Endothelial cell of umbilical vein (primary cell): ENCODE measurements at regions not wholly inside any gene's neighbourhood (a gene's known extent, or its start where the extent isn't known, plus 50 kb on each side); places are given as distances from the start of the nearest gene placed in this dataset.

Source experiments
- BruUV-seq: library from RNA; stranded (reverse); fragments of 400-500 nt; replicated peaks from 2 replicates; lab custom pipeline; 2021; lab: Mats Ljungman, UMichigan
- CTCF ChIA-PET: fragments of 300-600, 350-600 bp; sonication (Branson Sonifier 250); formaldehyde crosslinking; loops from one replicate; lab custom pipeline; 2021; ENCODE audit warnings: antibody characterized with exemption, inconsistent platforms; lab: Charles Lee
- POLR2A ChIA-PET: fragments of 300-600, 350-600 bp; sonication (Branson Sonifier 250); formaldehyde crosslinking; loops from one replicate; lab custom pipeline; 2021; ENCODE audit warnings: antibody characterized with exemption, inconsistent platforms; lab: Charles Lee
- DNase-seq: peaks from one replicate; pipeline ENCODE4 v3.0.0-alpha.2; 2011; ENCODE audit warnings: low read depth, low spot score
- FAIRE-seq: peaks from 2 replicates; lab custom pipeline; 2011; peaks lifted over from hg19 to GRCh38; lab: Jason Lieb, UNC
- H2AFZ ChIP-seq: 2 replicates; pipeline ENCODE4 v1.6.0; 2012; ENCODE audit warnings: low read depth, low read length, control low read depth, inconsistent platforms
- H3K27ac ChIP-seq: 2 replicates; pipeline ENCODE4 v1.5.1; 2011; ENCODE audit warnings: low read depth, mild to moderate bottlenecking, control low read depth, low read length, moderate library complexity; ENCODE audit not compliant: insufficient read depth
- H3K27me3 ChIP-seq, 2 experiments: 2 replicates each; pipeline versions ENCODE4 v1.6.0 to v1.6.1; 2011; ENCODE audit warnings: low read length in 2 of 2, mixed read lengths in 1 of 2; ENCODE audit not compliant: control insufficient read depth in 2 of 2, insufficient read depth in 2 of 2
- H3K36me3 ChIP-seq, 2 experiments: 2 replicates in 1 of 2; 3 replicates in 1 of 2; pipeline ENCODE4 v1.5.1; 2011; ENCODE audit warnings: low read length in 2 of 2, mild to moderate bottlenecking in 1 of 2, moderate library complexity in 1 of 2; ENCODE audit not compliant: control insufficient read depth in 2 of 2, insufficient read depth in 2 of 2; ENCODE audit errors: extremely low read depth in 1 of 2
- H3K4me1 ChIP-seq: 3 replicates; pipeline ENCODE4 v1.5.1; 2011; ENCODE audit warnings: mild to moderate bottlenecking, low read length; ENCODE audit not compliant: control insufficient read depth, insufficient read depth; ENCODE audit errors: extremely low read depth
- H3K4me2 ChIP-seq: 2 replicates; pipeline ENCODE4 v1.6.1; 2011; ENCODE audit warnings: low read length, control low read depth, mixed read lengths; ENCODE audit not compliant: insufficient read depth
- H3K4me3 ChIP-seq, 3 experiments: fragments of 200-600 bp in 1 of 3; sonication (generic), shearing (Covaris generic) in 1 of 3; replicated peaks in 1 of 3; 2 replicates each; pipeline ENCODE4 v1.5.1; 2011 to 2016; ENCODE audit warnings: control low read depth in 3 of 3, low read length in 3 of 3, mild to moderate bottlenecking in 2 of 3, inconsistent platforms in 1 of 3, low read depth in 1 of 3, moderate library complexity in 1 of 3; ENCODE audit not compliant: insufficient read depth in 1 of 3
- H3K79me2 ChIP-seq: 2 replicates; pipeline ENCODE4 v1.6.0; 2012; ENCODE audit warnings: low read length, inconsistent platforms; ENCODE audit not compliant: control insufficient read depth, insufficient read depth
- H3K9ac ChIP-seq: replicated peaks from 2 replicates; pipeline ENCODE3; 2011; ENCODE audit warnings: low read length, control low read depth; ENCODE audit not compliant: insufficient read depth; ENCODE audit errors: extremely low read depth
- H3K9me1 ChIP-seq: replicated peaks from 3 replicates; pipeline ENCODE4 v1.6.0; 2011; ENCODE audit warnings: mild to moderate bottlenecking, low read length; ENCODE audit not compliant: control insufficient read depth, insufficient read depth; ENCODE audit errors: extremely low read depth
- H3K9me3 ChIP-seq: replicated peaks from 2 replicates; pipeline ENCODE4 v1.5.1; 2012; ENCODE audit warnings: low read length, inconsistent platforms; ENCODE audit not compliant: control insufficient read depth, insufficient read depth
- H4K20me1 ChIP-seq: replicated peaks from 2 replicates; pipeline ENCODE3; 2011; ENCODE audit warnings: mild to moderate bottlenecking, low read length; ENCODE audit not compliant: control insufficient read depth, insufficient read depth; ENCODE audit errors: extremely low read depth
- EZH2 ChIP-seq: IDR thresholded peaks from 2 replicates; pipeline ENCODE4 v1.6.1; 2012; ENCODE audit warnings: borderline replicate concordance, low read depth, mild to moderate bottlenecking, moderate library complexity, low read length, inconsistent platforms; ENCODE audit not compliant: severe bottlenecking
- FOS ChIP-seq: IDR thresholded peaks from 2 replicates; pipeline ENCODE4 v1.6.1; 2011; ENCODE audit warnings: mild to moderate bottlenecking, low read length, moderate library complexity, borderline replicate concordance; ENCODE audit not compliant: insufficient read depth
- GATA2 ChIP-seq: IDR thresholded peaks from 2 replicates; pipeline ENCODE4 v1.7.0; 2011; ENCODE audit warnings: low read depth, mild to moderate bottlenecking, moderate library complexity, mixed read lengths, low read length; ENCODE audit not compliant: insufficient read length, insufficient read depth
- JUN ChIP-seq: IDR thresholded peaks from 2 replicates; pipeline ENCODE4 v1.6.1; 2011; ENCODE audit warnings: borderline replicate concordance, low read depth; ENCODE audit not compliant: insufficient read length, insufficient read depth
- MAX ChIP-seq: IDR thresholded peaks from 2 replicates; pipeline ENCODE4 v1.6.1; 2011; ENCODE audit not compliant: insufficient read depth, insufficient read length
- MYC ChIP-seq: IDR thresholded peaks from one replicate; pipeline ENCODE4 v1.6.1; 2011; ENCODE audit warnings: mild to moderate bottlenecking, low read depth, low read length
- POLR2A ChIP-seq: IDR thresholded peaks from 2 replicates; pipeline ENCODE4 v1.6.1; 2012; ENCODE audit warnings: low read depth, mild to moderate bottlenecking, control low read depth, low read length
- POLR2AphosphoS5 ChIP-seq: IDR thresholded peaks from 2 replicates; pipeline ENCODE4 v1.6.1; 2012; ENCODE audit warnings: low read depth, mild to moderate bottlenecking, control low read depth, low read length, moderate library complexity; ENCODE audit not compliant: insufficient read depth
- dilution Hi-C: fragments of 300-500 bp; cut with MboI; formaldehyde crosslinking; loops from one replicate; pipeline ENCODE4 v1.15.0; 2019; ENCODE audit warnings: low sequenced_read_pairs; ENCODE audit not compliant: extremely low pct_ligation_motif_present
- intact Hi-C: fragments of 100-400 bp; cut with micrococcal nuclease; formaldehyde crosslinking; loops from one replicate; pipeline ENCODE4 v1.10.0; 2022
- TF ChIP-seq, protein P1 (sequence below), 2 donors: IDR thresholded peaks; 1 replicate in 1 of 2; 2 replicates in 1 of 2; pipeline ENCODE4 v1.5.1; 2011; ENCODE audit warnings: low read length in 2 of 2, mild to moderate bottlenecking in 2 of 2, moderate library complexity in 2 of 2, control low read depth in 1 of 2, inconsistent platforms in 1 of 2, low read depth in 1 of 2; ENCODE audit not compliant: insufficient read depth in 1 of 2; ENCODE audit errors: extremely low read depth in 1 of 2

DNA sequence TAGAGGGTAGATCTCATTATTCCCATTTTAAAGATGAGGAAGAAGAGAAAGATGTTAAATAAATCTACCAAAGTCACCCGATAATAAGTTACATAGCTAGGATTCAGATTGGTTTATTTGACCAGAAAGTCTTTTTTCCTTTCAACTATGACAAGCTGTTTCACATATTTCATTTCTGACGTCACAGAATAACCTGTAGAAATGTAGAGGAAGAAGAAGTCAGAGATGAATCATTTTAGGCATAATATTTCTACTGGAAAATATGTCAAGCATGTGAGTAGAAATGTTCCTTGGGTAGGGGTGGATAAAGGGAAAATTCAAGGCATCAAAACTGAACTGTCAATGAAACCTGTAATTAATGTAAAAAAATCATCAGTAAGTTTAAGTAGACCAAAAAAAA is 107.0 kb downstream of the MGST1 start:
- Histone ChIP-seq H3K27ac (no peak overlapping the region), H3K9me1 (no peaks in the 10 kb centered on the region), H3K27me3 (no peaks in the 10 kb centered on the region), H3K9ac (no peak overlapping the region), H3K4me1 (no peaks in the 10 kb centered on the region), H3K36me3 (no peaks in the 10 kb centered on the region), H3K9me3 (no peaks in the 10 kb centered on the region), H4K20me1 (no peaks in the 10 kb centered on the region), H3K4me2 (no peak overlapping the region), H2AFZ (no peak overlapping the region), H3K79me2 (no peaks in the 10 kb centered on the region), H3K4me3 (no peak overlapping the region)
- dilution Hi-C loops, result no loop called here
- ChIA-PET CTCF (no interaction called here), POLR2A (no interaction called here)
- DNase-seq (no peak), FAIRE-seq (no peak)
- no TSS peak for BruUV-seq
- TF ChIP-seq, protein P1, sequence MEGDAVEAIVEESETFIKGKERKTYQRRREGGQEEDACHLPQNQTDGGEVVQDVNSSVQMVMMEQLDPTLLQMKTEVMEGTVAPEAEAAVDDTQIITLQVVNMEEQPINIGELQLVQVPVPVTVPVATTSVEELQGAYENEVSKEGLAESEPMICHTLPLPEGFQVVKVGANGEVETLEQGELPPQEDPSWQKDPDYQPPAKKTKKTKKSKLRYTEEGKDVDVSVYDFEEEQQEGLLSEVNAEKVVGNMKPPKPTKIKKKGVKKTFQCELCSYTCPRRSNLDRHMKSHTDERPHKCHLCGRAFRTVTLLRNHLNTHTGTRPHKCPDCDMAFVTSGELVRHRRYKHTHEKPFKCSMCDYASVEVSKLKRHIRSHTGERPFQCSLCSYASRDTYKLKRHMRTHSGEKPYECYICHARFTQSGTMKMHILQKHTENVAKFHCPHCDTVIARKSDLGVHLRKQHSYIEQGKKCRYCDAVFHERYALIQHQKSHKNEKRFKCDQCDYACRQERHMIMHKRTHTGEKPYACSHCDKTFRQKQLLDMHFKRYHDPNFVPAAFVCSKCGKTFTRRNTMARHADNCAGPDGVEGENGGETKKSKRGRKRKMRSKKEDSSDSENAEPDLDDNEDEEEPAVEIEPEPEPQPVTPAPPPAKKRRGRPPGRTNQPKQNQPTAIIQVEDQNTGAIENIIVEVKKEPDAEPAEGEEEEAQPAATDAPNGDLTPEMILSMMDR (IDR thresholded peaks at IDR 0.05; ENCODE audit: extremely low read depth in 1 of 2, insufficient read depth in 1 of 2, low read depth in 1 of 2, low read length in 2 of 2), result no peak
- no peak for TF ChIP-seq POLR2AphosphoS5
- TF ChIP-seq MAX, result no peak
- no peak for TF ChIP-seq EZH2
- TF ChIP-seq JUN, result no peak
- no peak for TF ChIP-seq FOS
- TF ChIP-seq POLR2A, result no peak
- no peak for TF ChIP-seq GATA2
- TF ChIP-seq MYC, result no peak
- intact Hi-C loops, result no loop called here
